ENCODE measurements at regions not wholly inside any gene's neighbourhood (a gene's known extent, or its start where the extent isn't known, plus 50 kb on each side); places are given as distances from the start of the nearest gene placed in this dataset.
A peak's percentile ranks its signal among the peaks of the same experiment; 100 is the strongest.

DNA sequence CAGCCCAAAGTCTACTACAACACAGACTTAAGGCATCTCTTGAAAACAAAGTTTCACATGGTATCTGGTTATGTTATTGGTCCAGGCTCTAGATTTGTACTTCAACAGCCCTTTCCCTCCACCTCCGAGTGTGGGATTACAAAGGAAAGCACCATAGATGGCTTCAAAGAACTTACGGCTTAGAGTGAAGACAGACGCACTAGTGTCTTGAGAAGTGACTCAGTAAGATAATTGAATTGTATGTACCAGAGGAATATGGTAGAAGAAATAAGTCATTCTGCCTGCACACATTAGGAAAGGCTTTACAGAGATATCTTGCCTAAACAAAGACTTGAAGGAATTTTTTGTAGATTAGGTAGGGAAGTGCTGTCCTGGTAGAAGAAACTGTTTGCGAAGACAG lies 392.3 kb upstream of the TNP1 start:
- H3K4me3 ChIP-seq, result no peak overlapping the region
- intact Hi-C loops (cut with DNase I; ENCODE audit: low total_unique reads), result no loop called here
- no peaks in the 10 kb centered on the region for H3K9me3 ChIP-seq
- no peak for TF ChIP-seq POLR2A (IDR thresholded peaks at IDR 0.05)
- TF ChIP-seq CTCF (IDR thresholded peaks at IDR 0.05), result no peak
- H3K27me3 ChIP-seq, result no peaks in the 10 kb centered on the region
- no peaks in the 10 kb centered on the region for H3K36me3 ChIP-seq
- peak overlapping the region; percentile 76 to 95 for H3K27ac ChIP-seq
- peaks cover 13% of the 10 kb centered on the region in 2 donors for H3K4me1 ChIP-seq
- no peak for DNase-seq

DNA sequence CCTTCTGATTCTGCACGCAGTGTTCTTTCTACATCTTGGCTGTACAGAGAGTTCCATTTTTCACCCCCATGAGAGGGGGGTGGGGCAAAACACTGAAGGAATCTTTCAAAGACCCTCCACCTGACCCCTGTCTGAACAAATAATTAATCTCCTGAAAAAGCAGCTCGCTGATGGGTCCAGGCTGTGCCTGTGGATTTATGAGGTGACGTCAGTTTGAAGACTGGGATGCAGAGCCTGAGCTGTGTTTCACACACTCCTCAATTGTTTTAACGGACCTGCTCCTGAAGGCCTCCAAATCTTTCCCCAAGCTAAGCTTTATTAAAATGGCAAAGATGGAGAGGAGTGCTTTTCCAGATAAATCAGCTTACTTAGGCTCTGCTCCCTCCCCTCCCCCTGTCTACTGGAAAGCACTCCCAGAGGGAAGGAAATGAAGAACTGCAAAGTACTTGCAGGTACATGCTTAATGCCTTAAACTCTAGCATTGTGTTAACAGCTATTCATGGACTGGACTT lies 390.2 kb upstream of the TNP1 start:
- no peak overlapping the region for H3K4me3 ChIP-seq
- intact Hi-C loops (cut with DNase I; ENCODE audit: low total_unique reads), result no loop called here
- no peak for TF ChIP-seq POLR2A (IDR thresholded peaks at IDR 0.05)
- TF ChIP-seq CTCF (IDR thresholded peaks at IDR 0.05), result no peak
- no peaks in the 10 kb centered on the region for H3K36me3 ChIP-seq
- H3K4me1 ChIP-seq, result peaks cover 13% of the 10 kb centered on the region in 2 donors
- no peaks in the 10 kb centered on the region for H3K27me3 ChIP-seq
- peak; percentile 89 to 95 for DNase-seq
- H3K27ac ChIP-seq, result peak overlapping the region; percentile 76 to 95
- no peaks in the 10 kb centered on the region for H3K9me3 ChIP-seq

DNA sequence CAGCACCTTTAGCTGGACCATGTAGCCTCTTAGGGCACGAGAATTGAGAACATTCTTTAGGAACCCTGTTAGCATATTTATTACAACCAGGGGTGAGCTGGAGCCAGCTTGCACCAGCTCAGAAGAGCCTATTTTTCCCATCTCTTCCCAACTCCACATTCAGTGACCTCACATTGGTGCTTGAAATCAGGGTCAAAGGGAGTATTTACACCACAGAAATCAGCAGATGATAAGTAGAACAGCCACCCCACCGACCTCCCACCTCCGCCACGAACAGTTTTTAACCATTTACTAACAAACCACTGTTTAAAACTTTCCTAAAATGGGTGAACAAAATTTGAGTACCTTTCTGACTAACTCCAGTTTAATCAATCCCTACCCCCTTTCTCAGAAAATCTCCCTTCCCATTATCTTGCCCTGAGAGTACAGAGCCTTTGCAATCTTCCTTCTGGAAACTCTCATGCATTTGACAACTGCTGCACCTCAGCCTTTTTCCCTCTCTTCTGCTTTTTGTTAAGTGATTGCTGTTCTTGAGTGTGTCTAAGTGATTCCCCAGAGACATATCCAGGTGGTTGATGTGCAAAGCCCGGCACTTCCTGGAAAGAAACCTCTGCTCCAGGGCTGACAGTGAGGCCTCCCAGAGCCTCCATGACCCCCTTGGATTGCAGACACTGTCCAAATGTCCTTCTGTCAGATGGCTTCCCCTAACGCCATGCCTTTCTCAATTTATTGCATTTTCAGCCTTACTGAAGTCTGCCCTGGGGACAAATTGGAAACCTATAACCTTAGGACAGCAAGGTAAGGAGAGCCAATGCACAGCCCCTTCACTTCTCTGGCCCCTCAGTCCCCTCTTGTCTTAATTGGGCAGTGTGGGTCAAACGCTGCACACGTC lies 389.5 kb upstream of the TNP1 start:
- no peak for TF ChIP-seq POLR2A (IDR thresholded peaks at IDR 0.05)
- no peak for TF ChIP-seq CTCF (IDR thresholded peaks at IDR 0.05)
- H3K27me3 ChIP-seq, result no peaks in the 10 kb centered on the region
- H3K4me1 ChIP-seq, result peaks cover 13% of the 10 kb centered on the region in 2 donors
- no peak overlapping the region for H3K4me3 ChIP-seq
- no peaks in the 10 kb centered on the region for H3K9me3 ChIP-seq
- H3K36me3 ChIP-seq, result no peaks in the 10 kb centered on the region
- DNase-seq, result peak; percentile 84 to 92
- peak overlapping the region; percentile 76 to 95 for H3K27ac ChIP-seq
- intact Hi-C loops (cut with DNase I; ENCODE audit: low total_unique reads), result no loop called here

DNA sequence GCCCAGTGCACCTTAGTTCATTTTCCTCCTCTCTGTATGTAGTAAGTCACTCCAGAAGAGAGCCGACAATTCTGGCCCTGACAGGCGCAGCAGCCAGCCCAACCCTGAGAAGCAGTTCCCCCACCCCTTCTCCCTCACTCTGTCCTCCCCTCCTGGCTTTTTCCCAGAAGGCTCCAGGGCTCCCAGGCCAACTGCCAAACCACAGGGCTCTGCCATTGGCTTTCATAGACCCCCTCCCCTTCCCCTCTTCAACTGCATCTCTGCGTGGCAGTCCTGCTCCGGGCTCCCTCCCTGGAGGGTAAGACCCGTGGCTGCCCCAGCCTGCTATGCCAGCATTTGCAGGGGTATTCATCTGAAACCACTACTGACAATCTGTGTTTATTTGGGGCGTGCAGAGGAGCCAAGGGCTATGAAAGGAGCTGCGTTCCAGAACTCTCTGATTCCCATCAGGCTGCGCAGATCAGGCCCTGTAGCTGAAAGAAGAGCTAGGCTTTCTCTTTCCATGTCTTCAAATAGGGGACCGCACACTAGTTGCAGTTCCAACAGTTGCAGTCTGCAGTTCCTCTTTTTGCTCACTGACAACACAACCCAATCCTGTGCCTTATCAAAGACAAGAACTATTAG lies 388.6 kb upstream of the TNP1 start:
- no peaks in the 10 kb centered on the region for H3K36me3 ChIP-seq
- TF ChIP-seq POLR2A (IDR thresholded peaks at IDR 0.05) (no peak), CTCF (IDR thresholded peaks at IDR 0.05) (peak in 1 of 4 experiments; percentile 5)
- H3K4me3 ChIP-seq, result no peak overlapping the region
- H3K27ac ChIP-seq, result peak overlapping the region; percentile 76 to 95
- peaks cover 13% of the 10 kb centered on the region in 2 donors for H3K4me1 ChIP-seq
- intact Hi-C loops (cut with DNase I; ENCODE audit: low total_unique reads), result no loop called here
- peak; percentile 83 to 85 for DNase-seq
- no peaks in the 10 kb centered on the region for H3K9me3 ChIP-seq
- H3K27me3 ChIP-seq, result no peaks in the 10 kb centered on the region

DNA sequence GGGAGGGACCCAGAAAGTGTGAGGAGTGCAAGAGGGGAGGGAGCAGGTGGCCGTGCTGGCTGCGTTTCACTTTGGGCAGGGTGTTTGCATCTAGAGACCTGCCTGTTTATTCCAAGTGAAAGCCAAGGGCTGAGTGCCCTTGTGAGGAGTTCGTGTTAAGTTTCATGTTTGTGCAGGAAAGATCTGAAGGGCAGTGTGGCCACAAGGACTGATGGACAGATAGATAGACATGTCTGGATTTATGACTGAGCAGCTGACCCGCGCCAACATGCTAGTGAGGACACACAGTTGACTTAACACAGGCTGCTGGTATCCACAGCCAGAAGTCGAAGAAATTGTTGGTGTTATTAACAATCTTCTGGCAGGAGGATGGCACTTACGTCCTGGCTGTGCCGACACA lies 387.6 kb upstream of the TNP1 start:
- no peak overlapping the region for H3K4me3 ChIP-seq
- no peaks in the 10 kb centered on the region for H3K27me3 ChIP-seq
- no peaks in the 10 kb centered on the region for H3K36me3 ChIP-seq
- TF ChIP-seq CTCF (IDR thresholded peaks at IDR 0.05) (no peak), POLR2A (IDR thresholded peaks at IDR 0.05) (no peak)
- peaks cover 13% of the 10 kb centered on the region in 2 donors for H3K4me1 ChIP-seq
- no peaks in the 10 kb centered on the region for H3K9me3 ChIP-seq
- peak in 1 of 2 donors; percentile 38 for DNase-seq
- peak overlapping the region; percentile 76 to 95 for H3K27ac ChIP-seq
- intact Hi-C loops (cut with DNase I; ENCODE audit: low total_unique reads), result no loop called here

All from uterus (tissue), 3 donors.